ENCODE measurements at regions not wholly inside any gene's neighbourhood (a gene's known extent, or its start where the extent isn't known, plus 50 kb on each side); places are given as distances from the start of the nearest gene placed in this dataset.

GRCh38 chr12:46449316-46449715 is 76.7 kb upstream of the SLC38A2 start:
- POLR2A ChIA-PET, result no interaction called here
- no peak overlapping the region for H3K4me3 Mint-ChIP-seq (ENCODE audit: unreplicated experiment)
- no peak for TF ChIP-seq CTCF (IDR thresholded peaks at IDR 0.05; ENCODE audit: insufficient read depth in 1 of 2, low read depth in 1 of 2, low read length in 1 of 2, severe bottlenecking in 1 of 2, unreplicated experiment in 1 of 2)

GRCh38 chr12:46446645-46447044 is 74.1 kb upstream of the SLC38A2 start:
- Histone ChIP-seq H3K9me3 (no peaks in the 10 kb centered on the region), H3K27me3 (replicated peaks; ENCODE audit: control insufficient read depth, insufficient read depth, low read length) (no peaks in the 10 kb centered on the region), H3K36me3 (ENCODE audit: control insufficient read depth, insufficient read depth, low read length) (no peaks in the 10 kb centered on the region), H3K4me1 (peaks cover 14% of the 10 kb centered on the region), H3K4me3 (ENCODE audit: low read depth, low read length) (no peak overlapping the region)
- Mint-ChIP-seq H3K4me1 (ENCODE audit: low read depth, unreplicated experiment) (peaks cover 38% of the 10 kb centered on the region), H3K27me3 (ENCODE audit: insufficient read depth, unreplicated experiment) (no peaks in the 10 kb centered on the region), H3K9me3 (ENCODE audit: unreplicated experiment) (no peaks in the 10 kb centered on the region), H3K4me3 (ENCODE audit: unreplicated experiment) (no peak overlapping the region), H3K36me3 (ENCODE audit: insufficient read depth, unreplicated experiment) (no peaks in the 10 kb centered on the region), H3K27ac (ENCODE audit: unreplicated experiment) (no peak overlapping the region)
- BruUV-seq (replicated peaks), result no TSS peak
- ChIA-PET POLR2A (no interaction called here), CTCF (interaction anchor here (0.6 kb wide), 1 partner anchor 215 kb away, joined by 4 read pairs; no protein-coding TSS in a partner anchor)
- DNase-seq, result no peak
- intact Hi-C loops (cut with micrococcal nuclease; ENCODE audit: unreplicated experiment), result no loop called here
- TF ChIP-seq CTCF (IDR thresholded peaks at IDR 0.05; ENCODE audit: insufficient read depth in 1 of 2, low read depth in 1 of 2, low read length in 1 of 2, severe bottlenecking in 1 of 2, unreplicated experiment in 1 of 2), result no peak

More at GRCh38 chr12:46449316-46449715, 76.7 kb upstream of the SLC38A2 start:
- no TSS peak for BruUV-seq (replicated peaks)
- H3K36me3 Mint-ChIP-seq (ENCODE audit: insufficient read depth, unreplicated experiment), result no peaks in the 10 kb centered on the region
- Histone ChIP-seq H3K36me3 (ENCODE audit: control insufficient read depth, insufficient read depth, low read length) (no peaks in the 10 kb centered on the region), H3K9me3 (no peaks in the 10 kb centered on the region), H3K4me1 (peaks cover 34% of the 10 kb centered on the region), H3K4me3 (ENCODE audit: low read depth, low read length) (no peak overlapping the region), H3K27me3 (replicated peaks; ENCODE audit: control insufficient read depth, insufficient read depth, low read length) (no peaks in the 10 kb centered on the region)
- peaks cover 43% of the 10 kb centered on the region for H3K4me1 Mint-ChIP-seq (ENCODE audit: low read depth, unreplicated experiment)
- H3K9me3 Mint-ChIP-seq (ENCODE audit: unreplicated experiment), result no peaks in the 10 kb centered on the region
- H3K27ac Mint-ChIP-seq (ENCODE audit: unreplicated experiment), result no peak overlapping the region
- CTCF ChIA-PET, result no interaction called here
- no peaks in the 10 kb centered on the region for H3K27me3 Mint-ChIP-seq (ENCODE audit: insufficient read depth, unreplicated experiment)
- DNase-seq, result no peak
- intact Hi-C loops (cut with micrococcal nuclease; ENCODE audit: unreplicated experiment), result no loop called here

- H3K9me3 Mint-ChIP-seq (ENCODE audit: unreplicated experiment), result no peaks in the 10 kb centered on the region
- H3K4me3 Mint-ChIP-seq (ENCODE audit: unreplicated experiment), result no peak overlapping the region
- intact Hi-C loops (cut with micrococcal nuclease; ENCODE audit: unreplicated experiment), result no loop called here
- no peak overlapping the region for H3K27ac Mint-ChIP-seq (ENCODE audit: unreplicated experiment)
- POLR2A ChIA-PET, result no interaction called here
- Histone ChIP-seq H3K9me3 (no peaks in the 10 kb centered on the region), H3K36me3 (ENCODE audit: control insufficient read depth, insufficient read depth, low read length) (no peaks in the 10 kb centered on the region), H3K27me3 (replicated peaks; ENCODE audit: control insufficient read depth, insufficient read depth, low read length) (no peaks in the 10 kb centered on the region), H3K4me1 (peaks cover 11% of the 10 kb centered on the region), H3K4me3 (ENCODE audit: low read depth, low read length) (no peak overlapping the region)
- H3K36me3 Mint-ChIP-seq (ENCODE audit: insufficient read depth, unreplicated experiment), result no peaks in the 10 kb centered on the region
- no TSS peak for BruUV-seq (replicated peaks)
- CTCF ChIA-PET, result no interaction called here
- no peaks in the 10 kb centered on the region for H3K27me3 Mint-ChIP-seq (ENCODE audit: insufficient read depth, unreplicated experiment)
- peaks cover 32% of the 10 kb centered on the region for H3K4me1 Mint-ChIP-seq (ENCODE audit: low read depth, unreplicated experiment)
- DNase-seq, result no peak
- TF ChIP-seq CTCF (IDR thresholded peaks at IDR 0.05; ENCODE audit: insufficient read depth in 1 of 2, low read depth in 1 of 2, low read length in 1 of 2, severe bottlenecking in 1 of 2, unreplicated experiment in 1 of 2), result no peak
Observed at GRCh38 chr12:46445551-46446235, 73.1 kb upstream of the SLC38A2 start.
